HepG2 (cell line): ENCODE measurements at regions not wholly inside any gene's neighbourhood (a gene's known extent, or its start where the extent isn't known, plus 50 kb on each side); places are given as distances from the start of the nearest gene placed in this dataset.

Source experiments
- ATAC-seq: fragments of 200-7000 bp; cut with Tn5 transposase; 3 replicates; pipeline ENCODE4 v1.9.1; 2020; ENCODE audit warnings: mild to moderate bottlenecking, moderate library complexity
- BruUV-seq: library from RNA; stranded (reverse); fragments of 400-500 nt; replicated peaks from 2 replicates; lab custom pipeline; 2021; lab: Mats Ljungman, UMichigan
- CTCF ChIA-PET: fragments of 300-600 bp; formaldehyde crosslinking; extraction: SDS; loops from one replicate; lab custom pipeline; 2021; ENCODE audit warnings: low total read pairs, inconsistent platforms, low intra/inter-chr PET ratio; lab: Yijun Ruan, JAX
- POLR2A ChIA-PET: fragments of 350-600 bp; sonication (Branson Sonifier 250); formaldehyde crosslinking; loops from one replicate; lab custom pipeline; 2020; ENCODE audit warnings: antibody characterized with exemption, inconsistent platforms; lab: Yijun Ruan, JAX
- DNase-seq: peaks from one replicate; pipeline ENCODE4 v3.0.0-alpha.2; 2015; ENCODE audit warnings: low spot score
- FAIRE-seq: peaks from 3 replicates; lab custom pipeline; 2011; peaks lifted over from hg19 to GRCh38; lab: Jason Lieb, UNC
- H2AFZ ChIP-seq: one replicate; pipeline ENCODE4 v1.6.1; 2011; ENCODE audit warnings: low read length, inconsistent platforms
- H3K27ac ChIP-seq: fragments of 300-600 bp; 3 replicates; pipeline ENCODE4 v1.8.0; 2011; ENCODE audit warnings: mixed run types, mild to moderate bottlenecking, mixed read lengths, low read length, inconsistent platforms; ENCODE audit not compliant: insufficient read depth; ENCODE audit errors: extremely low read length
- H3K27me3 ChIP-seq, 2 experiments: fragments of 200-600 bp in 1 of 2; 2 replicates in 1 of 2; 3 replicates in 1 of 2; pipeline versions ENCODE4 v1.6.0 to v1.8.0; 2011; ENCODE audit warnings: low read length in 2 of 2, mild to moderate bottlenecking in 2 of 2, moderate library complexity in 2 of 2, inconsistent platforms in 1 of 2; ENCODE audit not compliant: insufficient read depth in 2 of 2, control insufficient read depth in 1 of 2
- H3K36me3 ChIP-seq, 2 experiments: fragments of 200-600 bp in 1 of 2; replicated peaks in 1 of 2; 2 replicates in 1 of 2; 3 replicates in 1 of 2; pipeline versions ENCODE4 v1.5.1 to v1.8.0; 2011; ENCODE audit warnings: low read length in 2 of 2, inconsistent platforms in 1 of 2; ENCODE audit not compliant: insufficient read depth in 2 of 2, control insufficient read depth in 1 of 2
- H3K4me1 ChIP-seq: 2 replicates; pipeline ENCODE4 v1.5.1; 2012; ENCODE audit warnings: low read length, inconsistent platforms; ENCODE audit not compliant: insufficient read depth
- H3K4me2 ChIP-seq: 2 replicates; pipeline ENCODE4 v1.6.0; 2011; ENCODE audit warnings: low read depth, low read length, inconsistent platforms
- H3K4me3 ChIP-seq, 3 experiments: fragments of 200-600 bp in 1 of 3; sonication (generic), shearing (Covaris generic) in 1 of 3; replicated peaks in 1 of 3; 2 replicates each; pipeline ENCODE4 v1.5.1; 2011 to 2016; ENCODE audit warnings: low read length in 3 of 3, inconsistent platforms in 2 of 3, low read depth in 2 of 3, mild to moderate bottlenecking in 2 of 3, control low read depth in 1 of 3, mixed read lengths in 1 of 3; ENCODE audit not compliant: insufficient read depth in 1 of 3
- H3K79me2 ChIP-seq: one replicate; pipeline ENCODE4 v1.6.1; 2011; ENCODE audit warnings: low read length, inconsistent platforms; ENCODE audit not compliant: insufficient read depth
- H3K9ac ChIP-seq: 2 replicates; pipeline ENCODE4 v1.6.0; 2011; ENCODE audit warnings: mild to moderate bottlenecking, low read depth, low read length, inconsistent platforms; ENCODE audit not compliant: insufficient read depth
- H3K9me3 ChIP-seq: 2 replicates; pipeline ENCODE4 v1.5.1; 2012; ENCODE audit warnings: mild to moderate bottlenecking, low read length
- H4K20me1 ChIP-seq: 2 replicates; pipeline ENCODE4 v1.6.0; 2011; ENCODE audit warnings: inconsistent platforms, mild to moderate bottlenecking, low read length, moderate library complexity; ENCODE audit not compliant: insufficient read depth
- PCBP1 ChIP-seq: fragments of 200-400 bp; formaldehyde crosslinking; IDR thresholded peaks from 2 replicates; pipeline ENCODE4 v1.6.1; 2017; ENCODE audit warnings: mild to moderate bottlenecking, low read depth, low read length, borderline replicate concordance
- ZFP36 ChIP-seq: fragments of 150-350 bp; IDR thresholded peaks from 2 replicates; pipeline ENCODE4 v1.6.1; 2018; ENCODE audit warnings: borderline replicate concordance, low read length, low read depth; ENCODE audit not compliant: partially characterized antibody
- ZNF331 ChIP-seq: sonication (generic); formaldehyde crosslinking; IDR thresholded peaks from 2 replicates; pipeline ENCODE4 v1.4.0; 2020; ENCODE audit warnings: missing genetic modification reagents
- ZNF451 ChIP-seq: sonication (generic); formaldehyde crosslinking; IDR thresholded peaks from 2 replicates; pipeline ENCODE4 v1.5.0; 2020; ENCODE audit warnings: mild to moderate bottlenecking, missing genetic modification reagents
- ZNF530 ChIP-seq: sonication (generic); formaldehyde crosslinking; IDR thresholded peaks from 2 replicates; pipeline ENCODE4 v1.5.0; 2020; ENCODE audit warnings: low read depth, mild to moderate bottlenecking, missing genetic modification reagents
- WGBS: methylation state at CpG from one replicate; pipeline ENCODE4 v1.1.6; 2017; ENCODE audit warnings: low lambda C conversion rate; 5-methylcytosine and 5-hydroxymethylcytosine counted together
- in situ Hi-C: cut with HindIII; loops from 2 replicates; pipeline ENCODE4 v1.10.0; 2017; ENCODE audit warnings: low pct_unique_long_range_greater_than_20kb; ENCODE audit not compliant: extremely low pct_ligation_motif_present
- intact Hi-C: fragments of 100-400 bp; cut with micrococcal nuclease; formaldehyde crosslinking; loops from one replicate; pipeline ENCODE4 v1.10.0; 2022; ENCODE audit not compliant: unreplicated experiment
- TF ChIP-seq, protein P1 (sequence below): sonication (generic); formaldehyde crosslinking; IDR thresholded peaks from 2 replicates; pipeline ENCODE4 v1.4.0; 2020; ENCODE audit warnings: missing genetic modification reagents

DNA sequence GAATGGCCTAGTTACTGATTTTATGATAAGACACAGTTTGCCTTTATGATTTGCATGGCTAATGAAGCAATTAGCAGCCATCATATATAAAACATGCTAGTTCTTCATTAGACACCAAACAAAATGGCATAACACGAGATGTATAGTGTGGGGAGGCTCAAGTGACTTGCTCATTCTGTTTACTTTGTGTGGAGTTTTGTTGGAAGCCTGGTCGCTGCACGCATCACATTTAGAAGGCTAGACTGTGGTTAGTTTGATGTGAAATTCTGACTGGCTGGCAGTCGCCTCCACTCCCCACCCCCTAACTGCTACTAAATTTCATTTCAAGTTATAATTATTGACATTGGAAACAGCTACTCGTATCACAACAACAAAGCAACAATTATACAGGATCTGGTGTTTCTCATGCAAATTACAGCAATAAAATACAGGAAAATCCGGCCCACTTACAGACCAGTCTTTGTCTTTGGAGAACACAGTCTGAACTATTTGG is 356.1 kb downstream of the LMO4 start:
- no peak for TF ChIP-seq ZNF451 (CRISPR knock-in tag)
- no peak for TF ChIP-seq ZNF530 (CRISPR knock-in tag)
- no peak for TF ChIP-seq ZNF331 (CRISPR knock-in tag)
- TF ChIP-seq, protein P1, sequence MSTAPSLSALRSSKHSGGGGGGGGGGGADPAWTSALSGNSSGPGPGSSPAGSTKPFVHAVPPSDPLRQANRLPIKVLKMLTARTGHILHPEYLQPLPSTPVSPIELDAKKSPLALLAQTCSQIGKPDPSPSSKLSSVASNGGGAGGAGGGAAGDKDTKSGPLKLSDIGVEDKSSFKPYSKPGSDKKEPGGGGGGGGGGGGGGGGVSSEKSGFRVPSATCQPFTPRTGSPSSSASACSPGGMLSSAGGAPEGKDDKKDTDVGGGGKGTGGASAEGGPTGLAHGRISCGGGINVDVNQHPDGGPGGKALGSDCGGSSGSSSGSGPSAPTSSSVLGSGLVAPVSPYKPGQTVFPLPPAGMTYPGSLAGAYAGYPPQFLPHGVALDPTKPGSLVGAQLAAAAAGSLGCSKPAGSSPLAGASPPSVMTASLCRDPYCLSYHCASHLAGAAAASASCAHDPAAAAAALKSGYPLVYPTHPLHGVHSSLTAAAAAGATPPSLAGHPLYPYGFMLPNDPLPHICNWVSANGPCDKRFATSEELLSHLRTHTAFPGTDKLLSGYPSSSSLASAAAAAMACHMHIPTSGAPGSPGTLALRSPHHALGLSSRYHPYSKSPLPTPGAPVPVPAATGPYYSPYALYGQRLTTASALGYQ (CRISPR knock-in tag) = no peak
- no peak for TF ChIP-seq ZFP36
- no peak for TF ChIP-seq PCBP1
- Histone ChIP-seq H3K4me2 (peak overlapping the region; percentile 68), H3K27ac (no peak overlapping the region), H3K4me1 (peaks cover 13% of the 10 kb centered on the region), H3K4me3 (peak overlapping the region in 2 of 3 experiments; percentile 56 to 65; a peak in 3 of 6 replicates), H3K36me3 (no peaks in the 10 kb centered on the region), H3K79me2 (no peaks in the 10 kb centered on the region), H3K9ac (no peak overlapping the region), H2AFZ (no peak overlapping the region), H3K9me3 (no peaks in the 10 kb centered on the region), H4K20me1 (no peaks in the 10 kb centered on the region), H3K27me3 (no peaks in the 10 kb centered on the region; a peak in 1 of 5 replicates)
- CTCF ChIA-PET = no interaction called here
- intact Hi-C loops = loop anchor here (5.0 kb wide), 1 partner anchor 268 kb away; no protein-coding TSS in a partner anchor
- WGBS = 40% methylated on average over 6 of the region's 6 CpGs
- DNase-seq (no peak), FAIRE-seq (no peak), ATAC-seq (no peak)
- in situ Hi-C loops = no loop called here
- POLR2A ChIA-PET = no interaction called here
- BruUV-seq = no TSS peak
